Right cardiac atrium (tissue), 5 donors: ENCODE measurements at regions not wholly inside any gene's neighbourhood (a gene's known extent, or its start where the extent isn't known, plus 50 kb on each side); places are given as distances from the start of the nearest gene placed in this dataset.

Experiments used
- ATAC-seq, 2 donors: fragments of 200-7000 bp; cut with Tn5 transposase; one replicate each; pipeline versions ENCODE4 v1.8.0 to v1.9.1; 2020; ENCODE audit warnings: moderate library complexity in 2 of 2, mild to moderate bottlenecking in 1 of 2
- DNase-seq, 3 donors: peaks; one replicate each; pipeline ENCODE4 v3.0.0-alpha.2; 2020
- H3K27ac ChIP-seq: one replicate; pipeline ENCODE4 v1.5.1; 2013; ENCODE audit warnings: mild to moderate bottlenecking, low read length, control low read depth, moderate library complexity
- H3K27me3 ChIP-seq: one replicate; pipeline ENCODE4 v1.6.1; 2013; ENCODE audit not compliant: control insufficient read depth, insufficient read depth
- H3K4me1 ChIP-seq: one replicate; pipeline ENCODE4 v1.6.1; 2013; ENCODE audit warnings: low read length; ENCODE audit not compliant: control insufficient read depth, insufficient read depth
- H3K4me3 ChIP-seq: one replicate; pipeline ENCODE4 v1.5.1; 2013; ENCODE audit warnings: low read length, control low read depth
- H3K9me3 ChIP-seq: one replicate; pipeline ENCODE4 v1.6.1; 2013; ENCODE audit warnings: low read length; ENCODE audit not compliant: control insufficient read depth
- WGBS: extraction: QIAGEN DNeasy Blood & Tissue Kit; methylation state at CpG from one replicate; pipeline ENCODE4 v1.1.7; 2013; 5-methylcytosine and 5-hydroxymethylcytosine counted together
- intact Hi-C, 4 donors: fragments of 100-400 bp; cut with DNase I; formaldehyde crosslinking; loops; one replicate each; pipeline versions ENCODE4 v1.11.0 to v1.14.0; 2022 to 2023
- donor health status: healthy with polysubstance abuse.
- donor health status: DM: no; HTN: yes; CAD: no.
- donor health status: DM: no; HTN: no; CAD: no.
- donor health status: DM: no; HTN: yes; CAD: no; lungs with severe emphysema.
- donor health status: DM: yes; HTN: yes; CAD: no.

- Histone ChIP-seq H3K27me3 (no peaks in the 10 kb centered on the region), H3K9me3 (no peaks in the 10 kb centered on the region), H3K4me3 (no peak overlapping the region), H3K4me1 (no peaks in the 10 kb centered on the region), H3K27ac (no peak overlapping the region)
- no peak for ATAC-seq
- WGBS, result 78% methylated on average over 2 of the region's 2 CpGs
- DNase-seq, result no peak
- intact Hi-C loops, result no loop called here
These were observed 326.1 kb downstream of the SLITRK6 start for GRCh38 chr13:85473144-85473543.

DNA sequence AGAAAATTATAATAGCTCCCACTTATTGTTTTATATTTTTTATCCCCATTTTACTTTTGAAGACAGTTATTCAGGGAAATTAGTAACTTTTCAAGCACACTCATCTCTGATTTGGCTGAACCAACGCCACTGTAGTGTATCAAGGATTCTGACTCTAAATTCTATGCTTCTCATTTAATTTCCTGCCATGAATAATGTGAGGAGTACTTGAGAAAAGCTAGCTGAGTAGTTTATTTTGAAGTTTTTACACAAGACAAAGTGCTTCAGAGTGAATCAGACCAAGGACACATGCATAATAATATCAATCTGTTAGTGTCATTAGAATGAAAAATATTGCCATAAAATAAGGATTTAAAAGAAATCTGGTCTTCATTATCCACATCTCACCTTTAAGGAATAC is 329.9 kb downstream of the SLITRK6 start:
- intact Hi-C loops, result no loop called here

DNA sequence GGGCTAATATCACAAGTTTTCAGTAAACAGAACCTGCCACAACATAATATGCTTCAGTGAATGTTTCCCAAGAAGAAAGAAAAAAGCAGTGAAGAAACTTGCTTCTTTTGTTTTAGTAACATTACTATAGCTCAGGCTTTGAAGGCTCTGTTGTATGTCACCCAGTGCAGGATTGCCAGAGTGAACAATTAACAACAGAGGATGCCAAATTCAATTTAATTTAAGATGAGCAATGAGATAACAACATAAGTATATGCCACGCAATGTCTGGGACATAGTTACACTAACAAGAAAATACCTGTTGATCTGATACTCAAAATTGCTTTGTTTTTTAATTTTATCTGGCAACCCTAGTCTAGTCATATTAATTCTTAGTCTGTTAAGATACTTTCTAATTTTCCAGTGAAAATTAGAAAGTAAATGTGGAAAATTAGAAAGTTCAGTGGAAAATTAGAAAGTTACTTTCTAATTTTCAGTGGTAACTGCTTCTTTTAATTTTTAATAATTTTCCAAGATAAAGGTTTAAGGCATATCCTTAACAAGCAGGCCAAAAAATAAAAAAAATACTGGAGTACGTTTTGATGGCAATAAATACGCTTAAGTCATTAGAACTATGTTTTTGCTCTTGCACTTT is 336.3 kb downstream of the SLITRK6 start:
- no peaks in the 10 kb centered on the region for H3K27me3 ChIP-seq
- intact Hi-C loops, result no loop called here
- H3K4me3 ChIP-seq, result no peak overlapping the region
- no peak for DNase-seq
- no peaks in the 10 kb centered on the region for H3K9me3 ChIP-seq
- H3K27ac ChIP-seq, result no peak overlapping the region
- WGBS, result 76% methylated on average over 3 of the region's 3 CpGs
- H3K4me1 ChIP-seq, result no peaks in the 10 kb centered on the region
- no peak for ATAC-seq

More for the DNA sequence above, 329.9 kb downstream of the SLITRK6 start:
- Histone ChIP-seq H3K27ac (no peak overlapping the region), H3K4me3 (no peak overlapping the region), H3K27me3 (no peaks in the 10 kb centered on the region), H3K9me3 (no peaks in the 10 kb centered on the region), H3K4me1 (no peaks in the 10 kb centered on the region)
- DNase-seq (no peak), ATAC-seq (no peak)
- 67% methylated on average over 1 of the region's 1 CpG for WGBS

- 53% methylated on average over 1 of the region's 1 CpG for WGBS
These were observed 337.6 kb downstream of the SLITRK6 start for GRCh38 chr13:85461621-85462020.

GRCh38 chr13:85445534-85445933 is 353.7 kb downstream of the SLITRK6 start:
- Histone ChIP-seq H3K4me1 (no peaks in the 10 kb centered on the region), H3K9me3 (no peaks in the 10 kb centered on the region), H3K27ac (no peak overlapping the region), H3K4me3 (no peak overlapping the region), H3K27me3 (no peaks in the 10 kb centered on the region)
- DNase-seq, result no peak
- intact Hi-C loops, result no loop called here
- no peak for ATAC-seq

More at GRCh38 chr13:85461621-85462020, 337.6 kb downstream of the SLITRK6 start:
- DNase-seq (no peak), ATAC-seq (no peak)
- Histone ChIP-seq H3K27ac (no peak overlapping the region), H3K4me1 (no peaks in the 10 kb centered on the region), H3K9me3 (peaks cover 4% of the 10 kb centered on the region), H3K27me3 (no peaks in the 10 kb centered on the region), H3K4me3 (no peak overlapping the region)
- intact Hi-C loops, result no loop called here

DNA sequence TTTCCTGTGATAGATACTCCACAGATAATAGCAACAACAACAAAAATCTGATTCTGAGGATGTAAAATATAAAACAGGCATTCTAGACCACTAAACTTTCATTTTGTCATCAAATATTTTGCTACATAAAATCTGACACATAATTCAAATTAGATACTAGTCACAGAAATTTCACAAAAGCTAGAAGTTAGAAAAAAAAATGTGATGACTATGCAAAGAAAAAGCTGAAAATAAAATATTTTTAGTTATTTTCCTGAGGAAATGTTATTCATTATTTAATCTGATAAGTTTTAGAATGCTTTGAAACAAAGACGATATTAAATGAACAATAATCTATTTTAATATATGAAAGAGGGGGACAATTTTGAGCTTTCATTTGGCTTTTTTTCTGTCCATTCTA is 357.2 kb downstream of the SLITRK6 start:
- H3K27ac ChIP-seq, result no peak overlapping the region
- H3K27me3 ChIP-seq, result no peaks in the 10 kb centered on the region
- no peak overlapping the region for H3K4me3 ChIP-seq
- WGBS, result 67% methylated on average over 1 of the region's 1 CpG
- ATAC-seq (no peak), DNase-seq (no peak)
- no peaks in the 10 kb centered on the region for H3K9me3 ChIP-seq
- intact Hi-C loops, result no loop called here
- H3K4me1 ChIP-seq, result no peaks in the 10 kb centered on the region

GRCh38 chr13:85441364-85441763 is 357.9 kb downstream of the SLITRK6 start:
- 89% methylated on average over 12 of the region's 12 CpGs for WGBS
- Histone ChIP-seq H3K4me1 (no peaks in the 10 kb centered on the region), H3K27me3 (no peaks in the 10 kb centered on the region), H3K4me3 (no peak overlapping the region), H3K9me3 (no peaks in the 10 kb centered on the region), H3K27ac (no peak overlapping the region)
- intact Hi-C loops, result no loop called here
- DNase-seq (no peak), ATAC-seq (no peak)

DNA sequence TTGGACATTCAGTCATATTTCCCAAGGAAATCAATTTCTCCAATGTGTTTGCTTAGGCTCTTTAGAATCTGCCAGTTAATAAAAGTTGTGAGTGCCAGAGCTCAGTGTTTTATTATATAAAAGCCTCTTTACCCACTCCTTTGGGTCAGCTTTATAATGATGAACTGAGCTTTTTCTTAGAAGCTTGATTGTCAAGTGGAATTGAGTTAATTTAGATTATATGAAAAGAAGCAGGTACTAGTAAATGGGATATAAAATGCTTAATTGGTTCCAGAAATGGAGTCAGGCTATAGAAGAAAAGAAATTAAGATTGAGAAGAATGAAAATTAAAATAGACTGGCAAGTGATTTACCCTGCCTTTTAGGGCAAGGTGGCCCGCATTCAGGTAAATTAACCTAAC is 363.2 kb downstream of the SLITRK6 start:
- DNase-seq (no peak), ATAC-seq (no peak)
- Histone ChIP-seq H3K4me3 (no peak overlapping the region), H3K27me3 (no peaks in the 10 kb centered on the region), H3K9me3 (peaks cover 2% of the 10 kb centered on the region), H3K27ac (no peak overlapping the region), H3K4me1 (no peaks in the 10 kb centered on the region)
- intact Hi-C loops, result no loop called here
- WGBS, result 97% methylated on average over 1 of the region's 1 CpG

GRCh38 chr13:85434927-85435326 is 364.3 kb downstream of the SLITRK6 start:
- DNase-seq, result no peak
- H3K9me3 ChIP-seq, result peaks cover 2% of the 10 kb centered on the region

DNA sequence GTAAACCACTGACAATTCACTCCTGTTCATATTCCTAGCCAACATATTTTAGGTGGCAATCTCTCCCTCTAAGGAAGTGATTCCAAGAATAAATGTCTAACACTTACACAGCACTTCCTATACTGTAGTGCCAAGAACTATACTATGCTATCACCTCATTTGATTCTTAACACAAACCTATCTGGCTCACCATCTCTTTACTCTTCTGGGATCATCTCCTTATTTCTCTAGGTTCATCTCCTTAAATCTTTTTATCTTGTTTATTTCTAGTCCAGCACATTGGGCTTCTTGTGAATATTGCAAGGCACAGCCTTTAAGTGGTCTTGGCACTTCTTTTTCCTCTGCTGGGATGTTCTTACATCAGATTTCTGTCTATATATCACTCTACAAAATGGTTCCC is 366.3 kb downstream of the SLITRK6 start:
- intact Hi-C loops, result no loop called here

More at GRCh38 chr13:85434927-85435326, 364.3 kb downstream of the SLITRK6 start:
- no peaks in the 10 kb centered on the region for H3K4me1 ChIP-seq
- ATAC-seq, result no peak
- intact Hi-C loops, result no loop called here
- H3K27ac ChIP-seq, result no peak overlapping the region
- no peak overlapping the region for H3K4me3 ChIP-seq
- no peaks in the 10 kb centered on the region for H3K27me3 ChIP-seq

GRCh38 chr13:85431720-85432119 is 367.5 kb downstream of the SLITRK6 start:
- H3K9me3 ChIP-seq, result peaks cover 2% of the 10 kb centered on the region
- peak in 1 of 3 donors; percentile 42 for DNase-seq
- ATAC-seq, result no peak
- no peaks in the 10 kb centered on the region for H3K27me3 ChIP-seq
- no peaks in the 10 kb centered on the region for H3K4me1 ChIP-seq
- intact Hi-C loops, result no loop called here
- 92% methylated on average over 9 of the region's 9 CpGs for WGBS
- no peak overlapping the region for H3K4me3 ChIP-seq
- no peak overlapping the region for H3K27ac ChIP-seq

More for the DNA sequence above, 366.3 kb downstream of the SLITRK6 start:
- Histone ChIP-seq H3K4me3 (no peak overlapping the region), H3K9me3 (peaks cover 2% of the 10 kb centered on the region), H3K27me3 (no peaks in the 10 kb centered on the region), H3K27ac (no peak overlapping the region), H3K4me1 (no peaks in the 10 kb centered on the region)
- DNase-seq, result no peak
- ATAC-seq, result no peak

DNA sequence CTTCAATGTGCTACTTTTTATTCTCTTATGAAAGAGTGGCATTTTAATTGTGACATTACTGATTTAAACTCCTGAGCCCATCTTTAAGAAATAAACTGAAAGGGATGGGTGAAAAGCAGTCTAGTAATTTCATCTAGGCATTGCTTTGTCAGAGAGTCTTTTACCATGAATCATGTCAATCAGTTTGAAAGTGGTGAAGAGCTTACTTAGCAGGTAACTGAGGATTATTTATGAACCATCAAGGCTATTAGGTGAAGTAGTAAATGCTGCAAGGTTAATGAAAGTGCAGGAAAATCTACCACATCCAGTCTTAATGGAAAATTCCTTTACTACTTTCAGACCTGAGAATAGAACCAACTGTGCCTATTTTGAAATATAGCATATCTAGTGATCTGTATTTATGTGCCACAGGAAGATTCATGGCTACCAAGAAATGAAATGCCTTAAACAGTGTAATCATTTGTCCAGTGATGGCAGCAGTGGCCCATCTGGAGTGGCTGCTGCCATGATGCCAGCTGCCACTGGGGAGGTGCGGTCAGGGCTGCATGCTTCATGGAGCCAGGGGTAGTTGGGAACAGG is 368.9 kb downstream of the SLITRK6 start:
- intact Hi-C loops, result no loop called here
- 97% methylated on average over 1 of the region's 1 CpG for WGBS

More for the DNA sequence above, 368.9 kb downstream of the SLITRK6 start:
- Histone ChIP-seq H3K4me3 (no peak overlapping the region), H3K27ac (no peak overlapping the region), H3K9me3 (peaks cover 2% of the 10 kb centered on the region), H3K4me1 (no peaks in the 10 kb centered on the region), H3K27me3 (no peaks in the 10 kb centered on the region)
- DNase-seq, result no peak
- ATAC-seq, result no peak
